Loucy (cell line): ENCODE measurements at regions not wholly inside any gene's neighbourhood (a gene's known extent, or its start where the extent isn't known, plus 50 kb on each side); places are given as distances from the start of the nearest gene placed in this dataset.

Experiments used
- H2AFZ ChIP-seq: fragments of 200-600 bp; sonication (generic); 2 replicates; pipeline ENCODE4 v1.6.0; 2016; ENCODE audit warnings: antibody characterized with exemption, mild to moderate bottlenecking, low read length, moderate library complexity
- H3F3A ChIP-seq: fragments of 200-600 bp; 2 replicates; pipeline ENCODE4 v1.6.0; 2016; ENCODE audit warnings: antibody characterized with exemption, low read depth, mild to moderate bottlenecking
- H3K27me3 ChIP-seq: fragments of 200-600 bp; sonication (generic); 2 replicates; pipeline ENCODE4 v1.6.1; 2014; ENCODE audit warnings: low read length, mild to moderate bottlenecking; ENCODE audit not compliant: insufficient read depth, poor library complexity, severe bottlenecking
- H3K36me3 ChIP-seq: fragments of 200-600 bp; sonication (generic); 2 replicates; pipeline ENCODE4 v1.6.1; 2016; ENCODE audit warnings: low read length; ENCODE audit not compliant: insufficient read depth
- H3K4me1 ChIP-seq: fragments of 200-600 bp; sonication (generic); 2 replicates; pipeline ENCODE4 v1.5.1; 2014; ENCODE audit warnings: low read length, mild to moderate bottlenecking; ENCODE audit not compliant: insufficient read depth, poor library complexity, severe bottlenecking
- H3K4me2 ChIP-seq: fragments of 200-600 bp; sonication (generic); 2 replicates; pipeline ENCODE4 v1.6.0; 2014; ENCODE audit warnings: antibody characterized with exemption, low read length, low read depth, mild to moderate bottlenecking; ENCODE audit not compliant: poor library complexity, severe bottlenecking
- H3K4me3 ChIP-seq: fragments of 200-600 bp; sonication (generic); 2 replicates; pipeline ENCODE4 v1.5.1; 2014; ENCODE audit warnings: low read length, mild to moderate bottlenecking, mixed read lengths; ENCODE audit not compliant: poor library complexity, severe bottlenecking
- H3K79me2 ChIP-seq: fragments of 200-600 bp; sonication (generic); 2 replicates; pipeline ENCODE4 v1.6.1; 2014; ENCODE audit warnings: low read length; ENCODE audit not compliant: insufficient read depth
- H3K9ac ChIP-seq: fragments of 200-600 bp; sonication (generic); 2 replicates; pipeline ENCODE4 v1.6.0; 2014; ENCODE audit warnings: mild to moderate bottlenecking, low read depth, low read length, moderate library complexity; ENCODE audit not compliant: poor library complexity, severe bottlenecking
- H3K9me2 ChIP-seq: fragments of 200-600 bp; sonication (generic); replicated peaks from 2 replicates; pipeline ENCODE4 v1.6.1; 2016; ENCODE audit warnings: low read depth, low read length, mixed read lengths
- H3K9me3 ChIP-seq: fragments of 200-600 bp; sonication (generic); 2 replicates; pipeline ENCODE4 v1.6.1; 2014; ENCODE audit warnings: mild to moderate bottlenecking, antibody characterized with exemption, low read length, low read depth; ENCODE audit not compliant: insufficient read depth
- H4K20me1 ChIP-seq: fragments of 200-600 bp; sonication (generic); 2 replicates; pipeline ENCODE4 v1.6.0; 2014; ENCODE audit warnings: antibody characterized with exemption, low read length, mild to moderate bottlenecking; ENCODE audit not compliant: insufficient read depth, poor library complexity, severe bottlenecking
- CTCF ChIP-seq: fragments of 200-600 bp; sonication (generic); conservative IDR thresholded peaks from 2 replicates; pipeline ENCODE4 v1.5.1; 2014; ENCODE audit warnings: mild to moderate bottlenecking, antibody characterized with exemption, low read length
- EZH2phosphoT487 ChIP-seq: fragments of 200-600 bp; IDR thresholded peaks from 2 replicates; pipeline ENCODE4 v1.6.1; 2018; ENCODE audit warnings: antibody characterized with exemption, mild to moderate bottlenecking, moderate library complexity, borderline replicate concordance

- Histone ChIP-seq H4K20me1 (no peaks in the 10 kb centered on the region), H3K9me3 (no peaks in the 10 kb centered on the region), H3K9me2 (no peaks in the 10 kb centered on the region), H3K9ac (no peak overlapping the region), H3K4me2 (no peak overlapping the region), H3K79me2 (no peaks in the 10 kb centered on the region), H3K4me3 (no peak overlapping the region), H2AFZ (no peak overlapping the region), H3K4me1 (no peaks in the 10 kb centered on the region), H3F3A (no peaks in the 10 kb centered on the region), H3K27me3 (no peaks in the 10 kb centered on the region), H3K36me3 (no peaks in the 10 kb centered on the region)
- no peak for TF ChIP-seq EZH2phosphoT487
- TF ChIP-seq CTCF, result no peak
Measured at GRCh38 chr4:72984351-72984750, 85.2 kb downstream of the COX18 start.

GRCh38 chr4:72983709-72984108 lies 85.8 kb downstream of the COX18 start:
- no peaks in the 10 kb centered on the region for H3K36me3 ChIP-seq
- H3K4me2 ChIP-seq, result no peak overlapping the region
- no peaks in the 10 kb centered on the region for H4K20me1 ChIP-seq
- no peak overlapping the region for H2AFZ ChIP-seq
- H3K27me3 ChIP-seq, result no peaks in the 10 kb centered on the region
- H3K9me2 ChIP-seq, result no peaks in the 10 kb centered on the region
- H3F3A ChIP-seq, result no peaks in the 10 kb centered on the region
- no peak overlapping the region for H3K4me3 ChIP-seq
- H3K9ac ChIP-seq, result no peak overlapping the region
- H3K9me3 ChIP-seq, result no peaks in the 10 kb centered on the region
- TF ChIP-seq CTCF (no peak), EZH2phosphoT487 (no peak)
- no peaks in the 10 kb centered on the region for H3K79me2 ChIP-seq
- no peaks in the 10 kb centered on the region for H3K4me1 ChIP-seq

GRCh38 chr4:72977936-72978485 lies 91.5 kb downstream of the COX18 start:
- Histone ChIP-seq H4K20me1 (no peaks in the 10 kb centered on the region), H3K4me1 (no peaks in the 10 kb centered on the region), H3K9me2 (no peaks in the 10 kb centered on the region), H3K9ac (no peak overlapping the region), H2AFZ (no peak overlapping the region), H3K36me3 (no peaks in the 10 kb centered on the region), H3K4me2 (no peak overlapping the region), H3K9me3 (no peaks in the 10 kb centered on the region), H3F3A (no peaks in the 10 kb centered on the region), H3K27me3 (no peaks in the 10 kb centered on the region), H3K4me3 (no peak overlapping the region), H3K79me2 (no peaks in the 10 kb centered on the region)
- TF ChIP-seq CTCF (no peak), EZH2phosphoT487 (no peak)
